Immature natural killer cell (primary cell): ENCODE measurements at regions not wholly inside any gene's neighbourhood (a gene's known extent, or its start where the extent isn't known, plus 50 kb on each side); places are given as distances from the start of the nearest gene placed in this dataset.

ENCODE experiments used
- DNase-seq, 3 donors: peaks; one replicate each; pipeline ENCODE4 v3.0.0; 2022; ENCODE audit warnings: mixed read lengths in 1 of 3
- H3K27ac Mint-ChIP-seq, 6 donors: one replicate each; pipeline ENCODE4 v1.8.0; 2020; ENCODE audit warnings: mixed read lengths in 6 of 6, mild to moderate bottlenecking in 5 of 6, inconsistent platforms in 4 of 6, moderate library complexity in 3 of 6
- H3K27me3 Mint-ChIP-seq, 3 donors: one replicate each; pipeline ENCODE4 v1.8.0; 2020 to 2021; ENCODE audit warnings: low read depth in 3 of 3, mild to moderate bottlenecking in 3 of 3, mixed read lengths in 3 of 3, moderate library complexity in 3 of 3, inconsistent platforms in 1 of 3
- H3K36me3 Mint-ChIP-seq, 3 donors: one replicate each; pipeline ENCODE4 v1.8.0; 2020; ENCODE audit warnings: mixed read lengths in 3 of 3, inconsistent platforms in 2 of 3, mild to moderate bottlenecking in 2 of 3
- H3K4me1 Mint-ChIP-seq, 2 donors: one replicate each; pipeline ENCODE4 v1.8.0; 2020; ENCODE audit warnings: inconsistent platforms in 2 of 2, mild to moderate bottlenecking in 2 of 2, mixed read lengths in 2 of 2, moderate library complexity in 1 of 2
- H3K4me3 Mint-ChIP-seq, 5 donors: one replicate each; pipeline ENCODE4 v1.8.0; 2020; ENCODE audit warnings: mild to moderate bottlenecking in 5 of 5, mixed read lengths in 5 of 5, inconsistent platforms in 3 of 5, moderate library complexity in 3 of 5
- H3K9me3 Mint-ChIP-seq, 6 donors: one replicate each; pipeline ENCODE4 v1.8.0; 2020; ENCODE audit warnings: mild to moderate bottlenecking in 6 of 6, mixed read lengths in 6 of 6, inconsistent platforms in 4 of 6, moderate library complexity in 3 of 6

DNA sequence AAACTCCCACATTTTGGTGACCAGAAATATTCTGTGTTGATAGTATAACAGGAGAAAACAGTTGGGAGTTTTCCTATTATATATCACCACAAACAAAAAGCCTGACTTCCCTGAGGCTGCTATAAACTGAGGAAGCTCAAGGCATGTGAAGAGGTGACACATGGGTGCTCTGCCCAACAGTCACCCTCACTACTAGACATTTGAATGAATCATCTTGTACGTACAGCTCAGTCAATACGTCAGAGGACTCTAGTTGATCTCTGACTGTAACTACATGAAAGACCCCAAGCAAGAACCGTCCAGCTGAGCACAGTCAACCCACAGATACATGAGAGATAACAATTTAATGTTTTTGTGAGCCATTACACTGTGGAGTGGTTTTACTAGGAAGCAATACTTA is 338.3 kb upstream of the ATP11B start:
- no peak overlapping the region for H3K4me3 Mint-ChIP-seq
- H3K9me3 Mint-ChIP-seq = peaks cover 0 to 13% (median 0%) of the 10 kb centered on the region in 6 donors
- DNase-seq = no peak
- peaks cover 0 to 4% (median 2%) of the 10 kb centered on the region in 3 donors for H3K27me3 Mint-ChIP-seq
- H3K27ac Mint-ChIP-seq = no peak overlapping the region
- H3K4me1 Mint-ChIP-seq = no peaks in the 10 kb centered on the region
- no peaks in the 10 kb centered on the region for H3K36me3 Mint-ChIP-seq

DNA sequence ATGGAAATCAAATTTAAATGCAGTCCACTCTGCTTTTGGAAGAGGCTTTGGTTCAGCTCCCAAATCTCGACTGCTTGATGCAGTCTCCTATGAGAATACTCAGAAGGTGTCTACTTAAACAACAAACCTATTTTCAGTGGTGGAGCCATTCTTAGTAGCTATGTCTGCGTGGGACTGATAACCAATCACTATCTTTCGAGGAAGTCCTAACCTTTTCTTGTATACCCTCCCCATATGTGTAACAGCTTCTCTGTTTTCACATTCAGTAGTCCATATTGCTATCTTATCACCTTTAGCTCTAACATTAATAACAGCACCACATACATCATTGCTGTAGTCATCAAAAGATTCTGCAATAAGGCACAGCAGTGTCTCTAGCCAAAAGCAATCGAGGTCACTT is 333.0 kb upstream of the ATP11B start:
- Mint-ChIP-seq H3K4me3 (no peak overlapping the region), H3K9me3 (peaks cover 0 to 20% (median 3%) of the 10 kb centered on the region in 6 donors), H3K27me3 (peaks cover 0 to 4% (median 2%) of the 10 kb centered on the region in 3 donors), H3K36me3 (no peaks in the 10 kb centered on the region), H3K4me1 (no peaks in the 10 kb centered on the region), H3K27ac (no peak overlapping the region)
- DNase-seq = no peak

DNA sequence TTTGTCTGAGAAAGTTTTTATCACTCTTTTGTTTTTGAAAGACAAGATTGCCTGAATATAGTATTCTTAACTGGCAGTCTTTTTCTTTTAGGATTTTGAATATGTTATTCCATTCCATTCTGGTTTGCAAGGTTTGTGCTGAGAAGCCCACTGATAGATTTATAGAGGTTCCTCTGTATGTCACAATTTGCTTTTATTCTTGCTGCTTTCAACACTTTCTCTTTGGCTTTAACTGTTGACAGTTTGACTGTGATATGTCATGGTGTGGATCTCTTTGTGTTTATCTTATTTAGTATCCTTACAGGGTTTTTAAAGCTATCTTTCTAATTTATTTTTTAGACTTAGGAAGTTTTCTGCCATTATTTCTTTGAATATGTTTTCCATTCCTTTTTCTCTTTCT is 331.2 kb upstream of the ATP11B start:
- Mint-ChIP-seq H3K4me3 (no peak overlapping the region), H3K27me3 (peaks cover 0 to 4% (median 2%) of the 10 kb centered on the region in 3 donors), H3K4me1 (no peaks in the 10 kb centered on the region)

DNA sequence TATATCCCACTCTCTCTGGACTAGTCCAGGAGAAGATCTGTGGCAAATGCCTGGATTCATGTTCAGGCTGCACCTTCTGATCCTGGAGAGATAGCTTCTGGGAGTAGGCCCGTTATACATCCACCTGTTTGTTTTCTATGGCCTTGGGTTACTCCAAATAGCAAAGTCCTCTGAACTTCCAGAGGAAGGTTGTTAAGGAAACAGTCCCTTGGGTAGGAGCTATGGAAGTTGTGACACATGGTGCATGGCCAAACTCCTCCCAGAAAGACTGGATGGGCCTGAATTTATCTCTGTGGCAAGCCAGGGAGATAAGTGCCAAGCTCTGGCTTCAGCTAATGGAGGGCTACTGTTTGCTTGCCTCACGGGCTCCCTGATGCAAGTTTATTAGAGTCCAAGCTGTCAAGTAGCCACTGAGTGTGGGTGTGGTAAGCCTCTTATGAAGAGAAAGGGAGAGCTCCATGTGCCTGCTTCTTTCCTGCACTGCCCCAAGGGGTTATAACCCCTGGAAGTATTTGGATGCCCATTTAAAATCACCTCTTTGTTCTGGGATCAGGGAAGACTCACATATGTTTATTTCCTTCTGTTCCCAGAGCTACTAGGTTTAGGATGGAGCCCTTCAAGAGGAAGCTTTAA is 328.7 kb upstream of the ATP11B start:
- Mint-ChIP-seq H3K27me3 (no peaks in the 10 kb centered on the region), H3K4me1 (no peaks in the 10 kb centered on the region), H3K27ac (no peak overlapping the region), H3K9me3 (peaks cover 2 to 24% (median 6%) of the 10 kb centered on the region in 6 donors), H3K4me3 (no peak overlapping the region), H3K36me3 (no peaks in the 10 kb centered on the region)
- no peak for DNase-seq

More for the DNA sequence above, 331.2 kb upstream of the ATP11B start:
- Mint-ChIP-seq H3K9me3 (peaks cover 0 to 20% (median 3%) of the 10 kb centered on the region in 6 donors), H3K36me3 (no peaks in the 10 kb centered on the region), H3K27ac (no peak overlapping the region)
- no peak for DNase-seq

DNA sequence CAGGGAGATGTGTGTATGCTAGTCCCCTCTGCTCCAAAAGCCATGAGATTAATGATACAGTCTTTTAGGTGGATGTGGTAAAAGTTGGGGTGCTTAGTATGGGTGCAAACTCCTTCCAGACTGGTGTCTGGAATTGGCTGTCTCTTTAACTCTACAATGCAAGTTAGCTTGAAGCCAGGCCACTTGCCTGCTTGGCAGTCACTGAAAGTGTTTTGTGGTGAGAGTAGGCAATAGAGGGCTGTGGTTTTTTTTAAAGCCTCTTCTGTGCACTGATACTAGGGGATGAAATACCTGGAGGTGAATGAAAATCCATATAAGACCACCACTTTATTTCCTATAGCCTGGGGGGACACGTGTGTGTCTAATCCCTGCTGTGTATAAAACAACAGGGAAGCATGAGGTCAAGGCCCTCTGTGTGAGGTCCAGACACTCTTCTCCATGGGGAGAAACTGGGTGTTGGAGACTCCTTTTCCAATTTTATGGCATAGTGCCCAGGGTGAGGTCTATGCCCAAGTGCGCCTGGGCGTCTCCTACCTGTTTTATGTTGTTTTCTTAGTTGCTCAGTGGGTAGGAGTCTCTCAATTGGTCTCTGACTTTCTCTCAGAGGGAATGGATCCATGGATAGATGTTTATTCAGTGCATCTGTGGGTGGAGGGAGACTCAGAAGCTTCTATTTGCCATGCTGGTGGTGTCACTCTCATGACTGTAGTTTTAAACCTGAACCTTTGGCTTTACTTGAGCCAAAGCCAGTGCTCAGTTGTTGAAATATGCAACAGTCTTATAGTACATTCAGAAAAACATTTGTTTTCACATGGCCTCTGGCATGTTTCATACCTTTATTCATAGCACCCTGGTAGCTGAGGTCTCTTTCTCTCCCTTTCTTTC is 327.8 kb upstream of the ATP11B start:
- Mint-ChIP-seq H3K27ac (no peak overlapping the region), H3K4me3 (no peak overlapping the region), H3K9me3 (peaks cover 2 to 30% (median 11%) of the 10 kb centered on the region in 6 donors), H3K27me3 (no peaks in the 10 kb centered on the region), H3K4me1 (no peaks in the 10 kb centered on the region), H3K36me3 (no peaks in the 10 kb centered on the region)
- DNase-seq = no peak

DNA sequence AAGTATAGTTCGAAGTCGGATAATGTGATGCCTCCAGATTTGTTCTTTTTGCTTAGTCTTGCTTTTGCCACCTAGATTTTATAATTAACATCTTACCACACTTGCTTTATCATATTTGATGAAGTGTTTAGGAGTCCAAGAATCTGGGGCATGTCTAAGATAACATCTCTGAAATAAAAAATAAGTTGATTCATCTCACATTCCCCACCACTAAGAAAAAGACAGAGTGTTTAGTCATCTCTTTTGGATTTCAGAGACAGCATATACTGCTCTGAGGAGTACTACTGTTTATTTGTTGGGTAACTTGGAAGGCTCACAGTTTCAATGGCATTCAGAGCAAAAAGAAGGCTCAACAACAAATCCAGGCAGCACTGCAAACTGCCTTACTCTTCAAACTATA is 324.2 kb upstream of the ATP11B start:
- no peak overlapping the region for H3K27ac Mint-ChIP-seq
- H3K4me3 Mint-ChIP-seq = no peak overlapping the region
- peaks cover 0 to 2% (median 0%) of the 10 kb centered on the region in 3 donors for H3K27me3 Mint-ChIP-seq
- DNase-seq = no peak
- H3K36me3 Mint-ChIP-seq = no peaks in the 10 kb centered on the region
- no peaks in the 10 kb centered on the region for H3K4me1 Mint-ChIP-seq
- peaks cover 2 to 17% (median 9%) of the 10 kb centered on the region in 6 donors for H3K9me3 Mint-ChIP-seq

DNA sequence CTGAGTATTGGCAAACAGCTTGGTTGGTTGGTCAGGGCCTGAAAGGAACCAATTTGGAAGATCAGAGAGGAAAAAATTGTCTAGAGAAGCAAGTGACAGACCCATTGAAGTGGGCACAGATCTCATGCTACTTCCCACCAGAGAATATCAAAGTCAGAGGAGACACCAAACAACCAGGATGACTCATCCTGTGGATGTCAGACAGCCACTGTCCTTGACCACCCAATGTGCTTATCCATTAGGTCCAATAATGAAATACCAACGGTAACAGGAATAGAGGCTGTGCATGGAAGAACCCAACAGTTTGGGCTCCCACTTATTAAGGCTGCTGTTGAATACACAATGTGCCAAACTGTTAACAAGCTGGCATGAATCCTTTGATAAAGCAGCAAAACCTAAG is 323.1 kb upstream of the ATP11B start:
- Mint-ChIP-seq H3K4me3 (no peak overlapping the region), H3K4me1 (no peaks in the 10 kb centered on the region), H3K9me3 (peaks cover 2 to 16% (median 9%) of the 10 kb centered on the region in 6 donors), H3K27ac (no peak overlapping the region), H3K27me3 (peaks cover 0 to 2% (median 0%) of the 10 kb centered on the region in 3 donors), H3K36me3 (no peaks in the 10 kb centered on the region)
- no peak for DNase-seq

DNA sequence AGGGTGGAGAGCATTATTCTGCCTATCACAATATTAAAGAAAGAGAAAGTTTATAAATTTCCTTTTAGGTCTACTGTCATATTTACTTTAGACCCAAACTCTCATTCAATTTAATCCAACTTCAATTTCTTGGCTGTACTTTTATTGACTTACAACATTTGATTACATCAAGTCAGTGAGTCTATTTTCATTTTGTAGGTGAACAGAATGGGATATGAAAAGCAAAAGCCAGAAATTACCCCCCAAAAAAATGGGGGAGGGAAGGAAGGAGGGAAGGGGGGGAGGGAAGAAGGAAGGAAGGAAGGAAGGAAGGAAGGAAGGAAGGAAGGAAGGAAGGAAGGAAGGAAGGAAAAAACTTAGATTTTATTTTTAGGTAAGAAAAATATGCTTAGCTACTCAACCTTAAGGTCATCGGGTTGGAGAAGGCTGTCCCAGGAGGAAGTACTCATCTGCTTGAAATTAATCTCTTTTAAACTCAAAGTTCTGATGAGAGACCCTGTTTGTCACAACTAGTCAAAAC is 320.1 kb upstream of the ATP11B start:
- no peaks in the 10 kb centered on the region for H3K4me1 Mint-ChIP-seq
- no peaks in the 10 kb centered on the region for H3K36me3 Mint-ChIP-seq
- H3K9me3 Mint-ChIP-seq = peaks cover 2 to 15% (median 7%) of the 10 kb centered on the region in 6 donors
- peaks cover 0 to 2% (median 0%) of the 10 kb centered on the region in 3 donors for H3K27me3 Mint-ChIP-seq
- no peak for DNase-seq
- no peak overlapping the region for H3K4me3 Mint-ChIP-seq
- no peak overlapping the region for H3K27ac Mint-ChIP-seq

DNA sequence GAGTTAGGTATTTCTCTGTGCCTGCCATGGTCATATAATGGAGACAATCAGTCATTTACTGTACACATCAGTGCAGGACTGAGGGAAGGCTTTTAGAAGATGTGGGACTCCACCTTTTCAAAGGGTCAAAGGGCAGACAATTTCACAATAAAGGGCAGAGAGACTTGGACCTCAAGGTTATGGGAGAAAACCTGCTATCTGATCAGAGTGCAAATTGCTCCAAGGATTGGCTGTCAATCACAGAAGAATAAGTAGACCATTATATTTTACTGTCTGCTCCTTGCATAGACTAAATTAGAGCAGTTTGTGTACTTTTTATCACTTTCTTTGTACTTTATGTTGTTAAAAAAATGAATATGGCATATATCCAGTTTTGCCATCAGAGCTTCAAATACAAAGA is 314.9 kb upstream of the ATP11B start:
- H3K4me3 Mint-ChIP-seq = no peak overlapping the region
- no peaks in the 10 kb centered on the region for H3K36me3 Mint-ChIP-seq
- no peak overlapping the region for H3K27ac Mint-ChIP-seq
- DNase-seq = no peak
- peaks cover 0 to 6% (median under 1%) of the 10 kb centered on the region in 6 donors for H3K9me3 Mint-ChIP-seq
- H3K4me1 Mint-ChIP-seq = no peaks in the 10 kb centered on the region
- H3K27me3 Mint-ChIP-seq = peaks cover 0 to 3% (median 0%) of the 10 kb centered on the region in 3 donors

DNA sequence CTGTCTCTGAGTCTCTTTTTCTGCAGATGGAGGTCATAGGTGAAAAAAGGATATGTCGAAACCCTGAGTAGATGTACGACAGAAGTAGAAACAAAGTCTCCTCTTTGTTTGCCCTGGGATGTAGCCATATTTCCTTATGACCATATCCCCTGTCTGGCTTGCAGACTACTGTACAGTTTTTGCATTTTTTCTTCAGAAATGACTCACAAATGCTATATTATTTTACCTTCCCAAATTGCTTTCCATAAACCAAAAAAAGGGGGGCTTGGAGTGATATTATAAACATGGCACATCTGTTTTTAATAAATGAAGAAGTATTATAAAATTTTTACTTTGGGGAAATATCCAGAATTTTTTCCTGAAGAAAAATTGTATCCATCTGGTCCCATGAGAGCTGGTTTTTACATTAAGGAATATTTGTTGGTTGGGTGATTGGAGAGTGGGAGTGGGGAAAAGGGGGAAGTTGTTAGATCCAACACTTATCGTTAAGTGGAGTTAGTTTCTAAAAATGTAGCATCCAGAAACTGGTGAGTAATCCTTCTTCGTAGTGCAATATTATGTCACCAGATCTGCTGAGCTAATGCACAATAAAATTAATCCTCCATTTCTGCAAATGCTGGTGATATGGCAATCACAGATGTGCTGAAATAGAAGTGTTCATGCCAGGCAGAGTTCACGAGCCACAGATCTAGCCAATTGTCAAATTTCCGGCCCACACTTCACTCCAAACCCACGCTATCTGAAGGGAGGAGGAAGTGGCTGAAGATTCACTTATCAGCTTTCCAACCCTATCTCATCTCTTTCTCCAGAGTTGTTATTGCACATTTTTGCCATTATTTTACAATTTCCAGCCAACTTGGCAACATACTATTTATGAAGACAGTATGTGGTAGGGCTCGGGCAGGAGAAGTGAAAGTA is 313.6 kb upstream of the ATP11B start:
- no peak overlapping the region for H3K27ac Mint-ChIP-seq
- no peak for DNase-seq
- peaks cover 0 to 3% (median 0%) of the 10 kb centered on the region in 3 donors for H3K27me3 Mint-ChIP-seq
- peaks cover 0 to 6% (median under 1%) of the 10 kb centered on the region in 6 donors for H3K9me3 Mint-ChIP-seq
- no peaks in the 10 kb centered on the region for H3K36me3 Mint-ChIP-seq
- no peak overlapping the region for H3K4me3 Mint-ChIP-seq
- no peaks in the 10 kb centered on the region for H3K4me1 Mint-ChIP-seq

DNA sequence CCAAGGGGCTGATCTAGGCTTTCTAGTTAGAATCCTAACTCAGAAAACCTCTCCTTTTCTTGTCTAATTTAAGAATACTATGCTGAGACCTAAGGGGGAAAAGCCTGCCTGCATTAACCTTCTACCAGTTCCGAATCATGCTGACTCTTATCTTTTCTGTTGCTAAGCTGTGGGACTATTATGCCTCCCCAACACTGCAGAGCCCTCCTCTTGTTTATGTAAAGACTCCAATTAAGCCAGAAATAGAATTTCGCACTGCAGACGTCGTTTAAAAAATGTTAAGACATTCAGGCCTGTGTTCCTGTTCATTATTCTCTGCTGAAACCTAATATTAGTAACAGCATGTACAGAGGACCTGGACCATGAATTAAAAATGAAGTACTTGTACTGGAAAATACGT is 310.6 kb upstream of the ATP11B start:
- H3K4me3 Mint-ChIP-seq = no peak overlapping the region
- no peaks in the 10 kb centered on the region for H3K4me1 Mint-ChIP-seq
- H3K36me3 Mint-ChIP-seq = no peaks in the 10 kb centered on the region
- no peak for DNase-seq
- peaks cover 0 to 3% (median 0%) of the 10 kb centered on the region in 3 donors for H3K27me3 Mint-ChIP-seq
- peaks cover 0 to 10% (median under 1%) of the 10 kb centered on the region in 6 donors for H3K9me3 Mint-ChIP-seq
- H3K27ac Mint-ChIP-seq = no peak overlapping the region

DNA sequence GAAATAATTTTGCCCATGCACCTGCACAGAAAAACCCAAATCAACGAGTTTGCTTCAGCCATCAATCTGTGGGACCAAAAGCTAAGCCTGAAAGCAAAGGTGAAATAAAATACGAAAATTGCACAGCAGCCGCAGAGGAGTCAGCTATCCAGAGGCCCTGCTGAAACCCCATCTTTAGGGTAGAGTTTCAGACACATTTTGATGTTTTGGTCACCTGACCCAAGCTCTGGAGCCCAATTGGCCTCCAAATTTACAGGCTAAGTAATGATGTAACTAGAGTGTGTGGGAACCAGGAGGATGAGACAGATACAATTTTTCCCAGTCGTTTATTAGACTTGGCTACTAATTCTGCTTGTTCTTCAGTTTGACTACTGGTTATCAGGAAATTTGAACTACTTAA is 308.6 kb upstream of the ATP11B start:
- Mint-ChIP-seq H3K9me3 (peaks cover 0 to 9% (median 0%) of the 10 kb centered on the region in 6 donors), H3K36me3 (no peaks in the 10 kb centered on the region), H3K4me1 (no peaks in the 10 kb centered on the region), H3K27ac (no peak overlapping the region), H3K4me3 (no peak overlapping the region), H3K27me3 (peaks cover 0 to under 1% (median 0%) of the 10 kb centered on the region in 3 donors)
- DNase-seq = no peak

DNA sequence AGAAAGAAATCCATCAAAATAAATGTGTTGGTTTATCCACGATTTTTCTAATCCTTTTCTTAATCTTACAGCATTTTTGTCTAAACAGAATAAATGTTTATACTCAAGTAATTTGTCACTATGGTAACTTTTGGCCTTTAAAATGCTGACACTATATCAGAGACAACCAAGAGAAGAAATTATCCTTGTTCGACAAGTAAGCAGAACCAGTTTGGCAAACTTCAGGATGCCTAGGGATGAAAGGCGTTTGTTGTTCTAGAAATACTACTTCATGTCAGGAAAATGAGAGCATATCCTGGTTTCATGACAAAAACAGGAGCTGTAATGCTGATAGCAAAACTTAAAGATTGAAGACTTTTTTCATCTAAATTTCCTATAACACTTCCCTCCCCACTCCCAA is 308.0 kb upstream of the ATP11B start:
- H3K27me3 Mint-ChIP-seq = peaks cover 0 to 2% (median 0%) of the 10 kb centered on the region in 3 donors

More for the DNA sequence above, 308.0 kb upstream of the ATP11B start:
- no peaks in the 10 kb centered on the region for H3K4me1 Mint-ChIP-seq
- no peak for DNase-seq
- peaks cover 0 to 9% (median 0%) of the 10 kb centered on the region in 6 donors for H3K9me3 Mint-ChIP-seq
- no peak overlapping the region for H3K27ac Mint-ChIP-seq
- no peak overlapping the region for H3K4me3 Mint-ChIP-seq
- H3K36me3 Mint-ChIP-seq = no peaks in the 10 kb centered on the region
